ENCODE measurements at regions not wholly inside any gene's neighbourhood (a gene's known extent, or its start where the extent isn't known, plus 50 kb on each side); places are given as distances from the start of the nearest gene placed in this dataset.

DNA sequence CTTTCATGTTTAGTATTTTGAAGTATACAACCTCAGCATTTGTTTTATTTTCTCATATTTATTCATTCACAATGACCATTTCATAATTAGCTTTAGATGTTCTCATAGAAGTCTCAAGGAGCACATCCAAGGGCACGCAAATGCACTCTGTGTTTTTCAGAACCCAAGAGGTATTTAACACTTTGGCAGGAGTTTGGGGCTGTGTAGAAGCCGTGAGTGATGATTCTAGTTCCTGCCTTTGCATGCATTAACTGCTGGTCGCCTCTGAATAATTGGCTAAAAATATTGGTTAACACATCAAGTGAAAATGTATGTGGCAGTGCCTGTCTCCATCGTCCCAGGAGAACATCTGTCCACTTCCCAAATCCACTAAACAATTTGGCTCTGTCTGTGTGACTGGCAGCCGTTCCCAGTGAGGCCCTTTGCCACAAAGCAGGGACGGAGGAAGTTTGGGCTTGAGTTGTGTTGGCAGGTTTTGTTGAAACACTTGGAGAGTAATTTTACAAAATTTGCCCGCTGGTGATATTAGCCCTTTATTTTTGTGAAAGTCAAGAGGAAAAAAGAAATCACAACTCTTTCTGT lies 730.7 kb upstream of the SLIT2 start:
- TF ChIP-seq, protein P1, sequence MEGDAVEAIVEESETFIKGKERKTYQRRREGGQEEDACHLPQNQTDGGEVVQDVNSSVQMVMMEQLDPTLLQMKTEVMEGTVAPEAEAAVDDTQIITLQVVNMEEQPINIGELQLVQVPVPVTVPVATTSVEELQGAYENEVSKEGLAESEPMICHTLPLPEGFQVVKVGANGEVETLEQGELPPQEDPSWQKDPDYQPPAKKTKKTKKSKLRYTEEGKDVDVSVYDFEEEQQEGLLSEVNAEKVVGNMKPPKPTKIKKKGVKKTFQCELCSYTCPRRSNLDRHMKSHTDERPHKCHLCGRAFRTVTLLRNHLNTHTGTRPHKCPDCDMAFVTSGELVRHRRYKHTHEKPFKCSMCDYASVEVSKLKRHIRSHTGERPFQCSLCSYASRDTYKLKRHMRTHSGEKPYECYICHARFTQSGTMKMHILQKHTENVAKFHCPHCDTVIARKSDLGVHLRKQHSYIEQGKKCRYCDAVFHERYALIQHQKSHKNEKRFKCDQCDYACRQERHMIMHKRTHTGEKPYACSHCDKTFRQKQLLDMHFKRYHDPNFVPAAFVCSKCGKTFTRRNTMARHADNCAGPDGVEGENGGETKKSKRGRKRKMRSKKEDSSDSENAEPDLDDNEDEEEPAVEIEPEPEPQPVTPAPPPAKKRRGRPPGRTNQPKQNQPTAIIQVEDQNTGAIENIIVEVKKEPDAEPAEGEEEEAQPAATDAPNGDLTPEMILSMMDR (IDR thresholded peaks at IDR 0.05) = no peak
- WGBS, 2 donors = 53 to 55% methylated on average over 7 of the region's 7 CpGs

DNA sequence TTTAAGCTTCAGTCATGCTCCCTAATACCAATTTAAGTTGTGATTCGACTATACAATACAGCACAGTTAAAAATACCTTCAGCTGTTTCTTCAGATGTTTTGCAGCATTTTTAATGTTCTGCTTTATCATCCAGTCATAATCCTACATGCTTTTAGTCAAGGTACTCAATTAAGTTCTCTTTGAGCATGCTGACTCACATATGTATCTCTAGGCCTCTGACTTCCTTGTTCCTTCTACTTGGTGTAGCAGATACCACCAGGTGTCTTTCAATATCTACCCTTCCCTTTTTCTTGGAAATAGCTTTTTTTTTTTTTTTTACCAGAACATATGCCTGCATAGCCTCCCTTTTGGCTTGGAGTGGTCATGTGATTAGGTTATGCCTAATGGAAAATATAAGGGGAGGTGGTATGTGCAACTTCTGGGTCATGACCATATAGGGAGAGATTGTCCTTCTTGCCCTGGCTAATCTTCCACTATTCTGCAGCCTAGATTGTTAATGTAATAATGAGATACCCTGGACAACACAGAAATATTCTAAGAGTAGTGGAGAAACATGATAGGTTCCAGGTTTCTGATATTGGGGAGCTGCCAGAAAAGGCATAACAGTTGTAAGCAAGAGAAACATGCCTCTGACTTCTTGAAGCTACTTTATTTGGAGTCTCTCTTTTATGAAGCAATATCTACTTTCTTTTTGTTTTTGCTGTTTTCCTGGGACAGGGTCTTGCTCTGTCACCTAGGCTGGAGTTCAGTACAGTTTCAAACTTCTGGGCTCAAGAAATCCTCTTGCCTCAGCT lies 737.2 kb upstream of the SLIT2 start:
- TF ChIP-seq, protein P1 (IDR thresholded peaks at IDR 0.05) = no peak

More for the DNA sequence above, 730.7 kb upstream of the SLIT2 start:
- Histone ChIP-seq H3K27me3 (no peaks in the 10 kb centered on the region), H3K4me3 (no peak overlapping the region), H3K27ac (no peak overlapping the region), H3K36me3 (no peaks in the 10 kb centered on the region), H3K4me1 (no peaks in the 10 kb centered on the region), H3K9me3 (no peaks in the 10 kb centered on the region)
- intact Hi-C loops (cut with DNase I) = no loop called here
- DNase-seq = no peak
- no peak for FAIRE-seq
- ATAC-seq = no peak

DNA sequence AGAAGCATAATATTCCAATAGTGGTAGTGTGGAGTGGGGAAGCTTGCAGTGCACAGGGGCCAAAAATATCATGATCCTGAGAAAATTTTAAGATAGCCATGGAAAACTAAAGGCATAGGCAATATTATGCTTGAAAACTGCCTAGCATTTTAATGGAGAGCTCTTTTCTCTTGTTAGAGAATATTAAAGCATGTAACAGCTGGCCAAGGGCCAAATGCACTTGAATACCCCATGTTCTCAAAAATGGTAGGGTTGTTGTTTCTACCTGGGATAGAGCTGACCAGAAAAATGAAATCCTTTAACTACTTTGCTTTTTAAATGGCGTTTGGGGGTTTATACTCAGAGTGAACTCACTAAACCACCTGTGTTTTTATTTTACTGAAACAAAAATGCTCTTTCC lies 739.6 kb upstream of the SLIT2 start:
- TF ChIP-seq, protein P1 (IDR thresholded peaks at IDR 0.05) = no peak
- intact Hi-C loops (cut with DNase I) = no loop called here
- no peak overlapping the region for H3K27ac ChIP-seq
- no peak overlapping the region for H3K4me3 ChIP-seq
- no peaks in the 10 kb centered on the region for H3K36me3 ChIP-seq
- H3K9me3 ChIP-seq = no peaks in the 10 kb centered on the region
- ATAC-seq (no peak), DNase-seq (no peak), FAIRE-seq (no peak)
- no peaks in the 10 kb centered on the region for H3K27me3 ChIP-seq
- no peaks in the 10 kb centered on the region for H3K4me1 ChIP-seq
- 31 to 32% methylated on average over 1 of the region's 1 CpG for WGBS, 2 donors

More for the DNA sequence above, 737.2 kb upstream of the SLIT2 start:
- no peak overlapping the region for H3K4me3 ChIP-seq
- FAIRE-seq (no peak), ATAC-seq (no peak), DNase-seq (no peak)
- H3K36me3 ChIP-seq = no peaks in the 10 kb centered on the region
- intact Hi-C loops (cut with DNase I) = no loop called here
- no peaks in the 10 kb centered on the region for H3K4me1 ChIP-seq
- 60 to 69% methylated on average over 1 of the region's 1 CpG for WGBS, 2 donors
- H3K27ac ChIP-seq = no peak overlapping the region
- no peaks in the 10 kb centered on the region for H3K9me3 ChIP-seq
- no peaks in the 10 kb centered on the region for H3K27me3 ChIP-seq

DNA sequence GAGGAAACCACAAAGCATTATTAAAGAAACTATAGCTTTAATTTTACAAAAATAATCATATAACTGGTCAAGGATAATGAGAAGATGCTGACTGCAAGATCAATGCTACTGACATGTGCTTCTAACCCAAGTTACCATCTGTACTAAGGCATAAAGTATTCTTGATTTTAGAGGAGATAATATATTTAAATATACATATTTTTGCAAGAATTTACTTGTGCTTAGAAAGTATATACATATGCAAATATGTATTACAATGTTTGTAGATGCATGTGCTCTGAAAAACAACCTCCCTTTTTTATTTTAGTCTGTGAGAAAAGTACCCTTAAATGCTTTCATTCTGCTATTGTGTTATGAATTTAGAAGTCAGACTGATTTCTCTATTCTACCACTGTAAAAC lies 740.7 kb upstream of the SLIT2 start:
- DNase-seq = no peak
- FAIRE-seq = no peak

More for the DNA sequence above, 740.7 kb upstream of the SLIT2 start:
- TF ChIP-seq, protein P1 (IDR thresholded peaks at IDR 0.05) = no peak
- Histone ChIP-seq H3K27me3 (no peaks in the 10 kb centered on the region), H3K36me3 (no peaks in the 10 kb centered on the region), H3K4me3 (no peak overlapping the region), H3K27ac (no peak overlapping the region), H3K9me3 (no peaks in the 10 kb centered on the region), H3K4me1 (no peaks in the 10 kb centered on the region)
- ATAC-seq = no peak
- intact Hi-C loops (cut with DNase I) = no loop called here
